CD4-positive, alpha-beta T cell (primary cell): ENCODE measurements at regions not wholly inside any gene's neighbourhood (a gene's known extent, or its start where the extent isn't known, plus 50 kb on each side); places are given as distances from the start of the nearest gene placed in this dataset.

Source experiments
- ATAC-seq: fragments of 200-7000 bp; cut with Tn5 transposase; one replicate; pipeline ENCODE4 v1.10.0; 2022; ENCODE audit warnings: mild to moderate bottlenecking; ENCODE audit not compliant: poor library complexity
- CTCF ChIA-PET: fragments of 350-600 bp; sonication (Branson Sonifier 250); formaldehyde crosslinking; loops from one replicate; lab custom pipeline; 2021; ENCODE audit warnings: antibody characterized with exemption, inconsistent platforms; lab: Charles Lee
- POLR2A ChIA-PET: fragments of 350-600 bp; sonication (Branson Sonifier 250); formaldehyde crosslinking; loops from one replicate; lab custom pipeline; 2021; ENCODE audit warnings: antibody characterized with exemption, inconsistent platforms; lab: Charles Lee
- DNase-seq, 14 experiments: peaks; one replicate each; pipeline ENCODE4 v3.0.0-alpha.2; 2013 to 2020; ENCODE audit warnings: mixed read lengths in 2 of 14
- H3K27ac ChIP-seq, 2 donors: one replicate each; pipeline versions ENCODE4 v1.5.1 to v1.7.0; 2013; ENCODE audit warnings: low read length in 2 of 2, low read depth in 1 of 2, mild to moderate bottlenecking in 1 of 2
- H3K27me3 ChIP-seq, 2 experiments: 1 replicate in 1 of 2; 2 replicates in 1 of 2; pipeline versions ENCODE4 v1.6.1 to v1.7.0; 2013; ENCODE audit warnings: low read length in 2 of 2, control low read depth in 1 of 2, mild to moderate bottlenecking in 1 of 2, moderate library complexity in 1 of 2; ENCODE audit not compliant: insufficient read depth in 2 of 2, control insufficient read depth in 1 of 2
- H3K36me3 ChIP-seq: one replicate; pipeline ENCODE4 v1.6.1; 2013; ENCODE audit warnings: low read length, control low read depth; ENCODE audit not compliant: insufficient read depth
- H3K4me1 ChIP-seq: one replicate; pipeline ENCODE4 v1.6.1; 2013; ENCODE audit warnings: low read length, control low read depth; ENCODE audit not compliant: insufficient read depth
- H3K4me3 ChIP-seq: one replicate; pipeline ENCODE4 v1.5.1; 2013; ENCODE audit warnings: mild to moderate bottlenecking, low read length, moderate library complexity
- H3K9me3 ChIP-seq, 2 experiments: 1 replicate in 1 of 2; 2 replicates in 1 of 2; pipeline versions ENCODE4 v1.6.1 to v1.7.0; 2013; ENCODE audit warnings: low read length in 2 of 2, mild to moderate bottlenecking in 2 of 2, control low read depth in 1 of 2, moderate library complexity in 1 of 2; ENCODE audit not compliant: control insufficient read depth in 1 of 2, insufficient read depth in 1 of 2
- H3K27ac Mint-ChIP-seq: one replicate; pipeline ENCODE4 v1.8.0; 2020; ENCODE audit warnings: mixed read lengths
- H3K27me3 Mint-ChIP-seq: one replicate; pipeline ENCODE4 v1.8.0; 2021; ENCODE audit warnings: mixed read lengths
- H3K36me3 Mint-ChIP-seq: one replicate; pipeline ENCODE4 v1.8.0; 2021; ENCODE audit warnings: low read depth, mixed read lengths
- H3K4me1 Mint-ChIP-seq: one replicate; pipeline ENCODE4 v1.8.0; 2021; ENCODE audit warnings: low read depth, mixed read lengths
- H3K4me3 Mint-ChIP-seq: one replicate; pipeline ENCODE4 v1.8.0; 2020; ENCODE audit warnings: mild to moderate bottlenecking, mixed read lengths
- H3K9me3 Mint-ChIP-seq: one replicate; pipeline ENCODE4 v1.8.0; 2020; ENCODE audit warnings: mixed read lengths
- intact Hi-C, 2 experiments: fragments of 100-400 bp; cut with DNase I in 1 of 2; cut with micrococcal nuclease in 1 of 2; formaldehyde crosslinking; loops; one replicate each; pipeline versions ENCODE4 v1.15.1 to v1.9.0; 2023 to 2025; cut with DNase I, micrococcal nuclease
- TF ChIP-seq, protein P1 (sequence below): fragments of 200-600 bp; IDR thresholded peaks from one replicate; pipeline ENCODE4 v1.8.0; 2022; ENCODE audit warnings: antibody characterized with exemption, mild to moderate bottlenecking

- no peaks in the 10 kb centered on the region for H3K9me3 ChIP-seq
- no peak overlapping the region for H3K4me3 Mint-ChIP-seq
- H3K27me3 Mint-ChIP-seq = no peaks in the 10 kb centered on the region
- no peaks in the 10 kb centered on the region for H3K4me1 ChIP-seq
- H3K9me3 Mint-ChIP-seq = peaks cover 2% of the 10 kb centered on the region
- no peak overlapping the region for H3K27ac Mint-ChIP-seq
- H3K36me3 ChIP-seq = no peaks in the 10 kb centered on the region
- no peak overlapping the region for H3K27ac ChIP-seq
- intact Hi-C loops = no loop called here
- H3K36me3 Mint-ChIP-seq = no peaks in the 10 kb centered on the region
- no peaks in the 10 kb centered on the region for H3K27me3 ChIP-seq
- CTCF ChIA-PET = no interaction called here
- H3K4me1 Mint-ChIP-seq = no peaks in the 10 kb centered on the region
- TF ChIP-seq, protein P1, sequence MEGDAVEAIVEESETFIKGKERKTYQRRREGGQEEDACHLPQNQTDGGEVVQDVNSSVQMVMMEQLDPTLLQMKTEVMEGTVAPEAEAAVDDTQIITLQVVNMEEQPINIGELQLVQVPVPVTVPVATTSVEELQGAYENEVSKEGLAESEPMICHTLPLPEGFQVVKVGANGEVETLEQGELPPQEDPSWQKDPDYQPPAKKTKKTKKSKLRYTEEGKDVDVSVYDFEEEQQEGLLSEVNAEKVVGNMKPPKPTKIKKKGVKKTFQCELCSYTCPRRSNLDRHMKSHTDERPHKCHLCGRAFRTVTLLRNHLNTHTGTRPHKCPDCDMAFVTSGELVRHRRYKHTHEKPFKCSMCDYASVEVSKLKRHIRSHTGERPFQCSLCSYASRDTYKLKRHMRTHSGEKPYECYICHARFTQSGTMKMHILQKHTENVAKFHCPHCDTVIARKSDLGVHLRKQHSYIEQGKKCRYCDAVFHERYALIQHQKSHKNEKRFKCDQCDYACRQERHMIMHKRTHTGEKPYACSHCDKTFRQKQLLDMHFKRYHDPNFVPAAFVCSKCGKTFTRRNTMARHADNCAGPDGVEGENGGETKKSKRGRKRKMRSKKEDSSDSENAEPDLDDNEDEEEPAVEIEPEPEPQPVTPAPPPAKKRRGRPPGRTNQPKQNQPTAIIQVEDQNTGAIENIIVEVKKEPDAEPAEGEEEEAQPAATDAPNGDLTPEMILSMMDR = no peak
- POLR2A ChIA-PET = no interaction called here
- DNase-seq = no peak
- no peak overlapping the region for H3K4me3 ChIP-seq
- ATAC-seq = no peak
Measured at GRCh38 chr15:96728591-96728990, 398.1 kb downstream of the NR2F2 start.

DNA sequence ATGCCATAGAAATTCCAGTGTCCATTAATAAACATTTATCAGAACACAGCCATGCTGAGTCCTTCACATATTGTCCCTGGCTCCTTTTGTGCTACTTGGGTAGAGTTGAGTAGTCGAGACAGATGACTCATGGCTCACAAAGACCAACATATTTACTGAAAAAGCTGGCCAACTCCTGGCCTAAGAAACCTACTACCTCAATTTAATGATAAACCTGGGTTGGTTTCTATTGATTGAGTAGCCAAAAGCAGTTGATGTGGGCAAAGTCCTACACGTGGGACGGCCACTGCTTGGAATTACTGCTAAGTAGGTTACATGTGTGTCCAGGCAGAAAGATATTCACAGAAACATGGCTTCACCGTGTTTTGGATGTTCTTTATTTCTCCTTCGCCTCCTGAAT is 402.2 kb downstream of the NR2F2 start:
- TF ChIP-seq, protein P1 = no peak
- DNase-seq (no peak), ATAC-seq (no peak)
- Mint-ChIP-seq H3K27me3 (no peaks in the 10 kb centered on the region), H3K9me3 (peaks cover 2% of the 10 kb centered on the region), H3K27ac (no peak overlapping the region), H3K36me3 (no peaks in the 10 kb centered on the region), H3K4me1 (no peaks in the 10 kb centered on the region), H3K4me3 (no peak overlapping the region)
- ChIA-PET POLR2A (no interaction called here), CTCF (no interaction called here)
- Histone ChIP-seq H3K36me3 (no peaks in the 10 kb centered on the region), H3K27ac (no peak overlapping the region), H3K9me3 (no peaks in the 10 kb centered on the region), H3K27me3 (no peaks in the 10 kb centered on the region), H3K4me1 (no peaks in the 10 kb centered on the region), H3K4me3 (no peak overlapping the region)
- intact Hi-C loops = no loop called here

GRCh38 chr15:96733721-96734120 is 403.2 kb downstream of the NR2F2 start:
- Mint-ChIP-seq H3K9me3 (peaks cover 2% of the 10 kb centered on the region), H3K27me3 (no peaks in the 10 kb centered on the region), H3K27ac (no peak overlapping the region), H3K36me3 (no peaks in the 10 kb centered on the region), H3K4me1 (no peaks in the 10 kb centered on the region), H3K4me3 (no peak overlapping the region)
- TF ChIP-seq, protein P1 = no peak
- POLR2A ChIA-PET = no interaction called here
- no peak overlapping the region for H3K4me3 ChIP-seq
- H3K27ac ChIP-seq = no peak overlapping the region
- CTCF ChIA-PET = no interaction called here
- no peaks in the 10 kb centered on the region for H3K4me1 ChIP-seq
- no peak for DNase-seq
- no peaks in the 10 kb centered on the region for H3K9me3 ChIP-seq
- H3K27me3 ChIP-seq = no peaks in the 10 kb centered on the region
- intact Hi-C loops = no loop called here
- no peaks in the 10 kb centered on the region for H3K36me3 ChIP-seq
- no peak for ATAC-seq
